Trophoblast cell (in vitro differentiated cells and primary cell): ENCODE measurements at regions not wholly inside any gene's neighbourhood (a gene's known extent, or its start where the extent isn't known, plus 50 kb on each side); places are given as distances from the start of the nearest gene placed in this dataset.

Experiments
- DNase-seq, 2 donors: peaks; one replicate each; pipeline ENCODE4 v3.0.0-alpha.2; 2016
- H2AFZ ChIP-seq: 2 replicates; pipeline ENCODE4 v1.6.1; 2013; ENCODE audit warnings: low read length, moderate library complexity, mild to moderate bottlenecking; ENCODE audit not compliant: insufficient read depth, poor library complexity
- H2AK5ac ChIP-seq: 2 replicates; pipeline ENCODE4 v1.6.1; 2013; ENCODE audit warnings: mild to moderate bottlenecking, low read length
- H2BK120ac ChIP-seq: 2 replicates; pipeline ENCODE4 v1.6.1; 2013; ENCODE audit warnings: low read length, mild to moderate bottlenecking, moderate library complexity; ENCODE audit not compliant: insufficient read depth, poor library complexity
- H2BK12ac ChIP-seq: 2 replicates; pipeline ENCODE4 v1.6.1; 2013; ENCODE audit warnings: mild to moderate bottlenecking, low read length, moderate library complexity
- H2BK5ac ChIP-seq: 2 replicates; pipeline ENCODE4 v1.6.1; 2013; ENCODE audit warnings: low read length, low read depth, moderate library complexity, mild to moderate bottlenecking; ENCODE audit not compliant: poor library complexity
- H3K14ac ChIP-seq: 2 replicates; pipeline ENCODE4 v1.6.1; 2013; ENCODE audit warnings: mild to moderate bottlenecking, low read length
- H3K18ac ChIP-seq: 2 replicates; pipeline ENCODE4 v1.6.1; 2013; ENCODE audit warnings: mild to moderate bottlenecking, low read length
- H3K23ac ChIP-seq: 2 replicates; pipeline ENCODE4 v1.6.1; 2013; ENCODE audit warnings: low read length
- H3K27ac ChIP-seq: 2 replicates; pipeline ENCODE4 v1.5.1; 2013; ENCODE audit warnings: low read depth, mild to moderate bottlenecking, inconsistent platforms, low read length, moderate library complexity
- H3K27me3 ChIP-seq: 2 replicates; pipeline ENCODE4 v1.6.1; 2013; ENCODE audit warnings: inconsistent platforms, mild to moderate bottlenecking, low read length, moderate library complexity; ENCODE audit not compliant: insufficient read depth
- H3K36me3 ChIP-seq, 2 experiments: 1 replicate in 1 of 2; 2 replicates in 1 of 2; pipeline ENCODE4 v1.6.1; 2013; ENCODE audit warnings: low read length in 2 of 2, mild to moderate bottlenecking in 2 of 2, moderate library complexity in 1 of 2; ENCODE audit not compliant: insufficient read depth in 2 of 2, control insufficient read depth in 1 of 2
- H3K4ac ChIP-seq: 2 replicates; pipeline ENCODE4 v1.6.1; 2013; ENCODE audit warnings: low read depth, mild to moderate bottlenecking, low read length, moderate library complexity
- H3K4me1 ChIP-seq, 2 experiments: 1 replicate in 1 of 2; 2 replicates in 1 of 2; pipeline ENCODE4 v1.6.1; 2013; ENCODE audit warnings: low read length in 2 of 2, mild to moderate bottlenecking in 2 of 2, moderate library complexity in 1 of 2; ENCODE audit not compliant: insufficient read depth in 2 of 2, control insufficient read depth in 1 of 2
- H3K4me2 ChIP-seq: 2 replicates; pipeline ENCODE4 v1.6.1; 2013; ENCODE audit warnings: inconsistent platforms, mild to moderate bottlenecking, low read length, moderate library complexity
- H3K4me3 ChIP-seq: 2 replicates; pipeline ENCODE4 v1.5.1; 2013; ENCODE audit warnings: mild to moderate bottlenecking, low read depth, low read length, inconsistent platforms
- H3K79me1 ChIP-seq: one replicate; pipeline ENCODE4 v1.6.1; 2013; ENCODE audit warnings: low read length
- H3K79me2 ChIP-seq: 2 replicates; pipeline ENCODE4 v1.6.1; 2013; ENCODE audit warnings: low read length, mild to moderate bottlenecking; ENCODE audit not compliant: control insufficient read depth, insufficient read depth, poor library complexity
- H3K9ac ChIP-seq: 2 replicates; pipeline ENCODE4 v1.6.1; 2013; ENCODE audit warnings: mild to moderate bottlenecking, low read length
- H3K9me3 ChIP-seq: 2 replicates; pipeline ENCODE4 v1.6.1; 2013; ENCODE audit warnings: low read depth, mild to moderate bottlenecking, control low read depth, inconsistent platforms, low read length; ENCODE audit not compliant: insufficient read depth
- H4K12ac ChIP-seq: 2 replicates; pipeline ENCODE4 v1.6.1; 2013; ENCODE audit warnings: low read depth, mild to moderate bottlenecking, low read length, moderate library complexity
- H4K8ac ChIP-seq: 2 replicates; pipeline ENCODE4 v1.6.1; 2013; ENCODE audit warnings: low read depth, mild to moderate bottlenecking, low read length, moderate library complexity
- H4K91ac ChIP-seq: one replicate; pipeline ENCODE4 v1.6.1; 2013; ENCODE audit warnings: low read depth, mild to moderate bottlenecking, low read length, moderate library complexity
- WGBS: extraction: QIAGEN DNeasy Blood & Tissue Kit; methylation state at CpG from one replicate; pipeline ENCODE4 v1.1.7; 2013; ENCODE audit warnings: missing lambda C conversion rate; ENCODE audit not compliant: insufficient read length, insufficient coverage; ENCODE audit errors: extremely low coverage; 5-methylcytosine and 5-hydroxymethylcytosine counted together

GRCh38 chr3:27616031-27616430 lies 106.1 kb downstream of the EOMES start:
- H3K4me2 ChIP-seq, result no peak overlapping the region
- no peak overlapping the region for H3K18ac ChIP-seq
- H3K4ac ChIP-seq, result no peak overlapping the region
- WGBS, result no CpG with 5 or more reads among the region's 4 CpGs
- no peak overlapping the region for H3K23ac ChIP-seq
- no peaks in the 10 kb centered on the region for H3K27me3 ChIP-seq
- no peak overlapping the region for H2BK5ac ChIP-seq
- no peak overlapping the region for H2BK120ac ChIP-seq
- peaks cover 1% of the 10 kb centered on the region for H3K9me3 ChIP-seq
- H4K12ac ChIP-seq, result no peak overlapping the region
- H3K79me1 ChIP-seq, result no peaks in the 10 kb centered on the region
- H3K4me1 ChIP-seq, result no peaks in the 10 kb centered on the region
- H3K79me2 ChIP-seq, result no peaks in the 10 kb centered on the region
- no peak for DNase-seq
- H3K4me3 ChIP-seq, result no peak overlapping the region
- no peak overlapping the region for H4K91ac ChIP-seq
- H3K14ac ChIP-seq, result no peak overlapping the region
- H4K8ac ChIP-seq, result no peak overlapping the region
- no peak overlapping the region for H2AK5ac ChIP-seq
- H3K9ac ChIP-seq, result peak overlapping the region; percentile 25
- H3K27ac ChIP-seq, result no peak overlapping the region
- no peaks in the 10 kb centered on the region for H3K36me3 ChIP-seq
- no peak overlapping the region for H2AFZ ChIP-seq
- no peak overlapping the region for H2BK12ac ChIP-seq

- H3K9ac ChIP-seq, result no peak overlapping the region
- H3K27me3 ChIP-seq, result no peaks in the 10 kb centered on the region
- H3K79me2 ChIP-seq, result no peaks in the 10 kb centered on the region
- no peak overlapping the region for H2AK5ac ChIP-seq
- WGBS, result no CpG with 5 or more reads among the region's 1 CpG
- H4K12ac ChIP-seq, result no peak overlapping the region
- H3K9me3 ChIP-seq, result peaks cover 1% of the 10 kb centered on the region
- H4K8ac ChIP-seq, result no peak overlapping the region
- no peaks in the 10 kb centered on the region for H3K36me3 ChIP-seq
- H3K27ac ChIP-seq, result no peak overlapping the region
- no peaks in the 10 kb centered on the region for H3K79me1 ChIP-seq
- H3K4me1 ChIP-seq, result no peaks in the 10 kb centered on the region
- no peak overlapping the region for H2BK120ac ChIP-seq
- no peak overlapping the region for H3K4me3 ChIP-seq
- H3K4me2 ChIP-seq, result no peak overlapping the region
- no peak overlapping the region for H2BK12ac ChIP-seq
- no peak overlapping the region for H3K14ac ChIP-seq
- no peak overlapping the region for H2BK5ac ChIP-seq
- no peak overlapping the region for H3K18ac ChIP-seq
- DNase-seq, result peak in 1 of 2 donors; percentile 9
- H3K23ac ChIP-seq, result no peak overlapping the region
- no peak overlapping the region for H2AFZ ChIP-seq
- no peak overlapping the region for H4K91ac ChIP-seq
- H3K4ac ChIP-seq, result no peak overlapping the region
Observed at GRCh38 chr3:27615555-27615954, 106.6 kb downstream of the EOMES start.

- Histone ChIP-seq H4K91ac (no peak overlapping the region), H3K79me1 (no peaks in the 10 kb centered on the region), H3K36me3 (no peaks in the 10 kb centered on the region), H2AK5ac (no peak overlapping the region), H2BK5ac (no peak overlapping the region), H3K4ac (no peak overlapping the region), H3K4me2 (no peak overlapping the region), H2BK12ac (no peak overlapping the region), H3K9ac (no peak overlapping the region), H2AFZ (no peak overlapping the region), H2BK120ac (no peak overlapping the region), H4K12ac (no peak overlapping the region), H3K9me3 (peaks cover 1% of the 10 kb centered on the region), H3K14ac (no peak overlapping the region), H3K18ac (no peak overlapping the region), H3K79me2 (no peaks in the 10 kb centered on the region), H3K23ac (no peak overlapping the region), H4K8ac (no peak overlapping the region), H3K4me1 (no peaks in the 10 kb centered on the region), H3K27ac (no peak overlapping the region), H3K27me3 (no peaks in the 10 kb centered on the region), H3K4me3 (no peak overlapping the region)
- no peak for DNase-seq
- WGBS, result no CpG with 5 or more reads among the region's 4 CpGs
Observed at GRCh38 chr3:27614592-27614991, 107.5 kb downstream of the EOMES start.

- Histone ChIP-seq H3K4ac (no peak overlapping the region), H3K23ac (no peak overlapping the region), H3K18ac (no peak overlapping the region), H2BK120ac (no peak overlapping the region), H3K79me1 (no peaks in the 10 kb centered on the region), H3K36me3 (no peaks in the 10 kb centered on the region), H4K12ac (no peak overlapping the region), H4K91ac (no peak overlapping the region), H3K79me2 (no peaks in the 10 kb centered on the region), H3K4me2 (no peak overlapping the region), H2BK5ac (no peak overlapping the region), H2AK5ac (no peak overlapping the region), H2BK12ac (no peak overlapping the region), H3K4me1 (no peaks in the 10 kb centered on the region), H3K9ac (no peak overlapping the region), H3K4me3 (no peak overlapping the region), H3K14ac (no peak overlapping the region), H3K27ac (no peak overlapping the region), H3K27me3 (no peaks in the 10 kb centered on the region), H2AFZ (no peak overlapping the region), H3K9me3 (peaks cover 1% of the 10 kb centered on the region), H4K8ac (no peak overlapping the region)
- DNase-seq, result peak in 1 of 2 donors; percentile 84
- WGBS, result no CpG with 5 or more reads among the region's 2 CpGs
Observed at GRCh38 chr3:27613846-27614500, 108.2 kb downstream of the EOMES start.
